GM23248 (cell line): ENCODE measurements at regions not wholly inside any gene's neighbourhood (a gene's known extent, or its start where the extent isn't known, plus 50 kb on each side); places are given as distances from the start of the nearest gene placed in this dataset.
A peak's percentile ranks its signal among the peaks of the same experiment; 100 is the strongest.

Experiments used
- DNase-seq: peaks from one replicate; pipeline ENCODE4 v3.0.0-alpha.2; 2015
- H2AFZ ChIP-seq: fragments of 200-600 bp; sonication (generic); 2 replicates; pipeline ENCODE4 v1.6.1; 2016; ENCODE audit warnings: antibody characterized with exemption
- H3F3A ChIP-seq: fragments of 200-600 bp; sonication (generic); 2 replicates; pipeline ENCODE4 v1.6.1; 2016; ENCODE audit warnings: mild to moderate bottlenecking, antibody characterized with exemption, mixed run types; ENCODE audit not compliant: insufficient read depth
- H3K27ac ChIP-seq: fragments of 200-600 bp; sonication (generic); 2 replicates; pipeline ENCODE4 v1.5.1; 2016; ENCODE audit warnings: mild to moderate bottlenecking
- H3K27me3 ChIP-seq: fragments of 200-600 bp; sonication (generic); replicated peaks from 2 replicates; pipeline ENCODE4 v1.6.1; 2016; ENCODE audit warnings: mild to moderate bottlenecking; ENCODE audit not compliant: insufficient read depth
- H3K36me3 ChIP-seq: fragments of 200-600 bp; sonication (generic); 2 replicates; pipeline ENCODE4 v1.6.1; 2016; ENCODE audit warnings: low read depth, mild to moderate bottlenecking
- H3K4me1 ChIP-seq: fragments of 200-600 bp; sonication (generic); 2 replicates; pipeline ENCODE4 v1.6.1; 2016; ENCODE audit warnings: mild to moderate bottlenecking; ENCODE audit not compliant: insufficient read depth
- H3K4me2 ChIP-seq: fragments of 200-600 bp; sonication (generic); one replicate; pipeline ENCODE4 v1.6.1; 2016; ENCODE audit warnings: mild to moderate bottlenecking; ENCODE audit not compliant: unreplicated experiment
- H3K4me3 ChIP-seq: fragments of 200-600 bp; sonication (generic); 2 replicates; pipeline ENCODE4 v1.5.1; 2016; ENCODE audit warnings: mild to moderate bottlenecking
- H3K79me2 ChIP-seq: fragments of 200-600 bp; sonication (generic); 2 replicates; pipeline ENCODE4 v1.6.1; 2016; ENCODE audit warnings: mild to moderate bottlenecking; ENCODE audit not compliant: insufficient read depth
- H3K9ac ChIP-seq: fragments of 200-600 bp; sonication (generic); 2 replicates; pipeline ENCODE4 v1.6.1; 2016; ENCODE audit warnings: mild to moderate bottlenecking
- H3K9me2 ChIP-seq: fragments of 200-600 bp; sonication (generic); 2 replicates; pipeline ENCODE4 v1.6.1; 2016; ENCODE audit warnings: mixed run types, mild to moderate bottlenecking, moderate library complexity; ENCODE audit not compliant: insufficient read depth
- H3K9me3 ChIP-seq: fragments of 200-600 bp; sonication (generic); one replicate; pipeline ENCODE4 v1.6.1; 2017; ENCODE audit warnings: low read depth
- H4K20me1 ChIP-seq: fragments of 200-600 bp; sonication (generic); 2 replicates; pipeline ENCODE4 v1.6.0; 2016; ENCODE audit not compliant: insufficient read depth
- EZH2 ChIP-seq: fragments of 200-600 bp; sonication (generic); IDR thresholded peaks from 2 replicates; pipeline ENCODE4 v1.6.1; 2018; ENCODE audit warnings: antibody characterized with exemption, mild to moderate bottlenecking; ENCODE audit not compliant: insufficient read depth, poor library complexity, severe bottlenecking
- EZH2phosphoT487 ChIP-seq: fragments of 200-600 bp; sonication (generic); IDR thresholded peaks from 2 replicates; pipeline ENCODE4 v1.6.1; 2018; ENCODE audit warnings: antibody characterized with exemption, moderate library complexity, mild to moderate bottlenecking, low read depth; ENCODE audit not compliant: insufficient read depth
- WGBS, 2 experiments: methylation state at CpG; one replicate each; pipeline ENCODE4 v1.1.6; 2015 to 2017; ENCODE audit warnings: low lambda C conversion rate in 2 of 2, low coverage in 1 of 2; ENCODE audit errors: missing lambda C conversion rate in 2 of 2; 5-methylcytosine and 5-hydroxymethylcytosine counted together
- in situ Hi-C: fragments of 300-500 bp; cut with MboI; formaldehyde crosslinking; loops from 2 replicates; pipeline ENCODE4 v1.15.0; 2020

GRCh38 chr3:153740109-153740508 lies 381.1 kb upstream of the ARHGEF26 start:
- Histone ChIP-seq H3K9me2 (no peaks in the 10 kb centered on the region), H3K79me2 (no peaks in the 10 kb centered on the region), H3K36me3 (no peaks in the 10 kb centered on the region), H2AFZ (no peak overlapping the region), H3K4me2 (no peak overlapping the region), H3K9ac (no peak overlapping the region), H3K27ac (no peak overlapping the region), H3K4me3 (no peak overlapping the region), H3K27me3 (no peaks in the 10 kb centered on the region), H3K4me1 (peaks cover 5% of the 10 kb centered on the region), H3F3A (peaks cover 3% of the 10 kb centered on the region; the same call in 1 of the 2 replicates), H3K9me3 (no peaks in the 10 kb centered on the region), H4K20me1 (no peaks in the 10 kb centered on the region)
- 33 to 38% methylated on average over 2 of the region's 2 CpGs for WGBS, 2 experiments
- in situ Hi-C loops: no loop called here
- DNase-seq: no peak
- no peak for TF ChIP-seq EZH2
- TF ChIP-seq EZH2phosphoT487: no peak

GRCh38 chr3:153744889-153745288 lies 376.3 kb upstream of the ARHGEF26 start:
- Histone ChIP-seq H3K4me2 (no peak overlapping the region), H3F3A (no peaks in the 10 kb centered on the region), H3K79me2 (no peaks in the 10 kb centered on the region), H3K9me2 (no peaks in the 10 kb centered on the region), H3K27me3 (no peaks in the 10 kb centered on the region), H3K36me3 (no peaks in the 10 kb centered on the region), H4K20me1 (no peaks in the 10 kb centered on the region), H3K4me1 (no peaks in the 10 kb centered on the region), H3K9me3 (no peaks in the 10 kb centered on the region), H3K27ac (no peak overlapping the region), H3K9ac (no peak overlapping the region), H3K4me3 (no peak overlapping the region), H2AFZ (peak overlapping the region; percentile 32; the same call in 1 of the 2 replicates)
- 67 to 70% methylated on average over 3 of the region's 3 CpGs for WGBS, 2 experiments
- TF ChIP-seq EZH2 (no peak), EZH2phosphoT487 (no peak)
- in situ Hi-C loops: no loop called here
- DNase-seq: peak; percentile 12

GRCh38 chr3:153746211-153746610 lies 375.0 kb upstream of the ARHGEF26 start:
- no peak overlapping the region for H2AFZ ChIP-seq
- H3K4me3 ChIP-seq: no peak overlapping the region
- H3F3A ChIP-seq: no peaks in the 10 kb centered on the region
- in situ Hi-C loops: no loop called here
- H3K9me2 ChIP-seq: no peaks in the 10 kb centered on the region
- no peak overlapping the region for H3K9ac ChIP-seq
- no peak overlapping the region for H3K4me2 ChIP-seq
- TF ChIP-seq EZH2 (no peak), EZH2phosphoT487 (no peak)
- H3K27ac ChIP-seq: no peak overlapping the region
- no peaks in the 10 kb centered on the region for H3K9me3 ChIP-seq
- no peak for DNase-seq
- H4K20me1 ChIP-seq: no peaks in the 10 kb centered on the region
- H3K4me1 ChIP-seq: no peaks in the 10 kb centered on the region
- H3K79me2 ChIP-seq: no peaks in the 10 kb centered on the region
- WGBS, 2 experiments: 79 to 85% methylated on average over 3 of the region's 3 CpGs
- H3K27me3 ChIP-seq: no peaks in the 10 kb centered on the region
- no peaks in the 10 kb centered on the region for H3K36me3 ChIP-seq

- H3K27me3 ChIP-seq: no peaks in the 10 kb centered on the region
- no peaks in the 10 kb centered on the region for H4K20me1 ChIP-seq
- H3K36me3 ChIP-seq: no peaks in the 10 kb centered on the region
- H3K9me3 ChIP-seq: no peaks in the 10 kb centered on the region
- in situ Hi-C loops: no loop called here
- H3K79me2 ChIP-seq: no peaks in the 10 kb centered on the region
- no peaks in the 10 kb centered on the region for H3K9me2 ChIP-seq
- no peak overlapping the region for H2AFZ ChIP-seq
- WGBS, 2 experiments: 6 to 13% methylated on average over 1 of the region's 1 CpG
- no peaks in the 10 kb centered on the region for H3K4me1 ChIP-seq
- H3K4me3 ChIP-seq: no peak overlapping the region
- TF ChIP-seq EZH2 (no peak), EZH2phosphoT487 (no peak)
- peak; percentile 14 for DNase-seq
- H3K4me2 ChIP-seq: no peak overlapping the region
- no peaks in the 10 kb centered on the region for H3F3A ChIP-seq
- no peak overlapping the region for H3K27ac ChIP-seq
- H3K9ac ChIP-seq: no peak overlapping the region
Observed at GRCh38 chr3:153749070-153749610, 372.1 kb upstream of the ARHGEF26 start.
